ENCODE measurements at regions not wholly inside any gene's neighbourhood (a gene's known extent, or its start where the extent isn't known, plus 50 kb on each side); places are given as distances from the start of the nearest gene placed in this dataset.
A peak's percentile ranks its signal among the peaks of the same experiment; 100 is the strongest.

DNA sequence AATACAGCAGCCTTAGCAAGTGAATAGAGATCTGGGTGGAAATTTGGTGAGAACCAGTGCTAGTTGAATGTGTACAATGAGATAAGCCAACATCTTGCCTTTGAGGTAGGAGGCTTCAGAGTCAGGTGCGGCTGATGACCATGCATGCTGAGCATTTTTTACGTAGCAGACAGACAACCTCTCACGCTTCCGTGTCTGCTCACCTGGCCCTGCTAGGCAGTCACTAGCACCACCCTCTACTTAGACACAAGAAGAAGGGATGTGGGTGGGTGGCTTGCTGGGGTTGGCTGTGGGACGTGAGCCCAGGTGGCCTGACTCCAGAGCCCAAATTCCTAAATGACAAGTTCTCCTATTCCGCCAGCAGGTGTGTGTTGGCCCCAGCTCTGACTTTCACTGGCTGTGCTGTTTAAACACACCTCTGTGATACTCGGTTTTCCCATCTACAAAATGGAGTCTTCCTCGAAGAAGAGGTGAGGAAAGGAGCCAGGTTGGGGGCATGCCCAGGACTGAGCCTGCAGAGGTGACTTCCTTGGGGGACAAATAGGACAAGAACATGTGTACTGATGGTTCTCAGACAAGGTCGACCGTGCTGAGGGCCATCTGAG is 57.8 kb upstream of the BCL11B start:
- dilution Hi-C loops (cut with MboI; ENCODE audit: extremely low pct_ligation_motif_present, low sequenced_read_pairs): no loop called here
- Histone ChIP-seq H3K9me3 (ENCODE audit: control insufficient read depth, low read depth, low read length) (peaks cover 2% of the 10 kb centered on the region), H3K36me3 (ENCODE audit: control insufficient read depth in 2 of 2, extremely low read depth in 1 of 2, insufficient read depth in 2 of 2, low read length in 2 of 2) (no peaks in the 10 kb centered on the region), H2AFZ (ENCODE audit: control insufficient read depth, low read length) (no peak overlapping the region), H3K4me1 (ENCODE audit: control insufficient read depth, extremely low read depth, insufficient read depth, low read length) (peaks cover 14% of the 10 kb centered on the region), H3K4me3 (ENCODE audit: control insufficient read depth in 2 of 3, extremely low read depth in 1 of 3, insufficient read depth in 2 of 3, low read depth in 1 of 3, low read length in 3 of 3) (no peak overlapping the region), H3K27me3 (ENCODE audit: control insufficient read depth, extremely low read depth, insufficient read depth, low read length) (peaks cover 4% of the 10 kb centered on the region), H3K9me1 (ENCODE audit: control insufficient read depth, extremely low read depth, insufficient read depth, low read length) (no peaks in the 10 kb centered on the region), H4K20me1 (ENCODE audit: control insufficient read depth, extremely low read depth, insufficient read depth, low read length) (no peaks in the 10 kb centered on the region), H3K27ac (ENCODE audit: control insufficient read depth, insufficient read depth, low read length) (no peak overlapping the region), H3K4me2 (ENCODE audit: control insufficient read depth, extremely low read depth, insufficient read depth, low read depth, low read length) (no peak overlapping the region), H3K9ac (ENCODE audit: control insufficient read depth, extremely low read depth, insufficient read depth, low read length) (no peak overlapping the region), H3K79me2 (ENCODE audit: control insufficient read depth, insufficient read depth, low read length) (no peaks in the 10 kb centered on the region)
- FAIRE-seq (peak; percentile 57), DNase-seq (ENCODE audit: low read depth, low spot score) (no peak)
- TF ChIP-seq EZH2 (IDR thresholded peaks at IDR 0.05; ENCODE audit: low read length): no peak
- no peak for TF ChIP-seq CTCF (optimal IDR thresholded peaks at IDR 0.05 in 1 of 3, IDR thresholded peaks at IDR 0.05 in 1 of 3, conservative IDR thresholded peaks at IDR 0.05 in 1 of 3; ENCODE audit: extremely low read depth in 1 of 3, insufficient read depth in 2 of 3, low read length in 3 of 3)

GRCh38 chr14:99327458-99328250 is 55.7 kb upstream of the BCL11B start:
- dilution Hi-C loops (cut with MboI; ENCODE audit: extremely low pct_ligation_motif_present, low sequenced_read_pairs): no loop called here
- Histone ChIP-seq H3K9me3 (ENCODE audit: control insufficient read depth, low read depth, low read length) (no peaks in the 10 kb centered on the region), H3K9ac (ENCODE audit: control insufficient read depth, extremely low read depth, insufficient read depth, low read length) (no peak overlapping the region), H3K79me2 (ENCODE audit: control insufficient read depth, insufficient read depth, low read length) (no peaks in the 10 kb centered on the region), H3K27me3 (ENCODE audit: control insufficient read depth, extremely low read depth, insufficient read depth, low read length) (peaks cover 4% of the 10 kb centered on the region), H2AFZ (ENCODE audit: control insufficient read depth, low read length) (peak overlapping the region; percentile 12), H3K27ac (ENCODE audit: control insufficient read depth, insufficient read depth, low read length) (no peak overlapping the region), H3K9me1 (ENCODE audit: control insufficient read depth, extremely low read depth, insufficient read depth, low read length) (no peaks in the 10 kb centered on the region), H3K36me3 (ENCODE audit: control insufficient read depth in 2 of 2, extremely low read depth in 1 of 2, insufficient read depth in 2 of 2, low read length in 2 of 2) (no peaks in the 10 kb centered on the region), H3K4me2 (ENCODE audit: control insufficient read depth, extremely low read depth, insufficient read depth, low read depth, low read length) (peak overlapping the region; percentile 62), H4K20me1 (ENCODE audit: control insufficient read depth, extremely low read depth, insufficient read depth, low read length) (no peaks in the 10 kb centered on the region), H3K4me3 (ENCODE audit: control insufficient read depth in 2 of 3, extremely low read depth in 1 of 3, insufficient read depth in 2 of 3, low read depth in 1 of 3, low read length in 3 of 3) (no peak overlapping the region), H3K4me1 (ENCODE audit: control insufficient read depth, extremely low read depth, insufficient read depth, low read length) (peaks cover 14% of the 10 kb centered on the region)
- DNase-seq (ENCODE audit: low read depth, low spot score) (peak; percentile 30), FAIRE-seq (peak; percentile 66)
- TF ChIP-seq EZH2 (IDR thresholded peaks at IDR 0.05; ENCODE audit: low read length) (no peak), CTCF (optimal IDR thresholded peaks at IDR 0.05 in 1 of 3, IDR thresholded peaks at IDR 0.05 in 1 of 3, conservative IDR thresholded peaks at IDR 0.05 in 1 of 3; ENCODE audit: extremely low read depth in 1 of 3, insufficient read depth in 2 of 3, low read length in 3 of 3) (no peak)

Data from keratinocyte (primary cell).